DMS114 treated with DMSO at 0.1 percent for 48 hours (cell line): ENCODE measurements at regions not wholly inside any gene's neighbourhood (a gene's known extent, or its start where the extent isn't known, plus 50 kb on each side); places are given as distances from the start of the nearest gene placed in this dataset.

Experiments
- DNase-seq: peaks from one replicate; lab custom pipeline; 2025; ENCODE audit not compliant: unreplicated experiment; lab: John Stamatoyannopoulos, UW

DNA sequence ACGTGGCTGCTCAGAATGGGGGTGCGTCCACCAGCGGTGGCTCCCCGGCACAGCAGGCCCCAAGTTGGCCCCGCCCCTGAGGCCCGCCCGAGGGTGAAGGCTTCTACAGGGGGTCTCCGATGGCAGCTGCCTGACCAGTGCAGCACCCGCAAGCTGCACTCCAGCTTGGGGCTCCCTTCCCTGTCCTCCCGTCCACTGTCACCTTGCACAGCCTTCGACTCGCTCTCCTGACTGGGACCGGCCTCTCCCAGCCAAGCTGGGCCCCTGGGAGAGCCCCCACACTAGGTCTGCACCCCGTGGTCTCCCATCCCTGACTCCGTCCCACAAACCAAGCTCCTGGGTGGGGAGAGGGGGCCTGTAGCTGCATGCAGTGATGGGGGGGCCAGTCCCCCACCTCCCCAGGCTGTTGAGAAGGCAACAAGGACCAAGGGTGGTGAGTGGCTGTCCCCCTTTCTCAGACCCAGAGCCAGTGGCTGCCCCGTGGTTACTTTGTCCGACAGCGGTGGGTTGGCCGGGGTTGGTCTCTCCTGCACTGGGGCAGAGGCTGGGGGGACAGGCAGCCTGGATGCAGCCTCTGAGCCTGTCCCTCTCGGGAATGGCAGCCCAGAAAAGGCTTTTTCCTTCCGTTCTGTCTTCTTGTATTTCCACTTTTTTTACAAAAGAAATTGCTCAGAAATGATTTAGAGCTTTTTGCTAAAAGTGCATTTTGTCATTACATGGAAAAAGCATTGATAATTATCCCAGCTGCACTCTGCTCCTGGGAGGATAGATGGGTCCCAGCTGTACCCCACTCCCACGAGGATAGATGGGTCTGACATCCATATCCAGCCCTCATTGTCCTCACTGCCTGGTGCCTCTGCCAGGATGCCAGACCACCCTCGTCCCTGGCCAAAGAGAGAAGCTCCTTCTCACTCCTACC lies 217.0 kb downstream of the KIF26A start:
- no peak for DNase-seq

DNA sequence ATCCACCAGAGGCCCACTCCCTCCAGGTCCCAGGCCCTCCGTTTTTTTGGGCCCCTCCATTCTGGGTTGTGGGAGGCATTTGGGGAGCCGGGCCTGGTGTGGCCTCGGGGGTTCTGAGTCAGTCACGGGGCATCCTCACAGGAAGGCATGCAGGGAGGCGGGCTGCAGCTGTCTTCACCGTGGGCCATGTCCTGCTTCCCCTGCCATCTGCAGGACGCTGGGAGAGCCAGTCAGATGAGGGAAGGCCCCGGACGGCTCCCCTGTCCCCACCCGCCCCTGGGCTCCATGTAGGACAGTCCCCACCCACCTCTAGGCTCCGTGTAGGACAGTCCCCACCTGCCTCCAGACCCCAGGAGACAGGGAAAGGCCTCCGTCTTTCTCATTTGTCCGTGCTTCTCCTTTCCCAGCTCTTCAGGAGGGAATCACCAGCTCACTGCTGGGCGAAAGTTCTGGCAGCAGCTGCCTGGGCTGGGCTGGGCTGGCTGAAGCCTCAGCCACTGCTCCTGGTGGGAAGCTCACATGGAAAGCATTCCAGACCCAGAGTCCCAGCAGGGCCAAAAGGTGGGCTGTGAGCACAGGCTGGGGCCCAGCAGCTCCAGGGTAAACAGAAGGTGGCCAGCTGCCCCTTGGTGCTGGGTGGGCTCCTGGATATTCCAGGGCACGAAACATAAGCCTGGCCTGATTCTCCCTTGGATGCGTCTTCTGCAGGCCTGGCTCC lies 217.8 kb downstream of the KIF26A start:
- DNase-seq: no peak

- DNase-seq: no peak
Measured at GRCh38 chr14:104356738-104357688, 218.6 kb downstream of the KIF26A start.

DNA sequence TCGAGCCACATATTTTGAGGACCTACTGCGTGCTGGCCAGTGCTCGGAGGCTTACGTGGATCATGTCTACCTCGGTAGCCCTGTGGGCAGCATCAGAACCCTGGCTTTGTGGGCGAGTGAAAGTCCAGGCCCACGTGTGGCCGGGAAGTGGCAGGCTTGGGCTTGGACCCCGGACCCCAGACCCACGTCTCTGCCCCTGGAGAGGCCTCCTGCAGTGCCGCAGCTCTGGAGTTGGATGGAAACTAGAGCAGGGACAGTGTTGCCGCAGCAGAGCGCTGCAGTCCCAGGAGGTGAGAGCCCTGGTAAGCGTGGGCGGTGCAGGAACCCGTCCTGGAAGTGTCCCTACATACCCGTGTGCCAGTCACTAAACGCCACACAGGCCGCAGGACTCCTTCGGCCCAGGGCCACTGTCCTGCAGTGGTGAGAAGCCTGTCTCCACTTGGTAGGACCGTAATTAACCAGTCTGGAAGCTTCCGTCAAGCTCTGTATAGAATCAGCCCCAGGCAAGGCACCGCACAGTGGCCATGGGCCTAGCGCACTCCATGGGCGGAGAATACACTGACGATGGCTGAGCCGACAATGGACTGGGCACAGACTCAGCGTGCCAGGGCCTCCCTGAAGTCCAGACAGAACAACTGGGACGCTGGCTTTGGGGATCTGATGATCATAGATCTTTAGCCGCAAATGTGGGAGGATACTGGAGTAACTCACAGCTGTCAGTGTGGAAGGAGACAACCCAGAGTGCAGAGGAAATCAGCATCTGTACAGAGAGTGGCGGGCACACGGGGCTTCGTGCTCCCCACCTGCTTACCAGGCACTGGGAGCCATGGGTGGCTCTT lies 219.5 kb downstream of the KIF26A start:
- DNase-seq: no peak

- DNase-seq: no peak
Measured at GRCh38 chr14:104358528-104359300, 220.3 kb downstream of the KIF26A start.

DNA sequence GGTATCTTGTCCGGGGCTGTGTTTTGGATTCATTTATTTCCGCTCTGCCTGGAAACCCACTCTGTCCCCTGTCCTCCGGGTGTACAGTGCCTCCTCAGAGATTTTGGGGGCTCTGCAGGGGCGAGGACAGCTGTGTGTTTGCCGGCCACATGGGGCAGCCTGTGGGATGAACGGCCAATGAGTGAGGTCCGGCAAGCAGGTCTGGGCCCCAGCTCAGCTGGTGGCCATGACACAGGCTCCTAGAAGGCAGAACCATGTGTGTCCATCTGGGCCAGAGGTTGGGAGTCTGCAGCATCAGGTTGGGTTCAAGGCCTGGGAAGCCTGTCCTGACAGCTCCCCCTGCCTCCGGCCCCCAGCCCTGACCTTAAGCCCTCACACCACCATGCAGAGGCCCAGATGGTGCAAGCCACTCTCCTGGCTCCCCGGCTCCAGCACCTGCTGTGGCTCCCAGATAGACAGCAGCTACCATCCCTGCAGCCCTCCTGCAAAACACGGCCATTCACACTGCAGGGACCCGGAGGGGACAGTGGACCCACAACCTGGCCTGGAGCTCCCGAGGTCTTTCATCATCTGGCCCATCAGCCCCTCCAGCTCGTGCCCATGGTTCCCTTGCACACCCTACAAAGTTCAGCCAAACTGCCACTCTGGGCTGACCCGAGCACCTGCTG lies 220.1 kb upstream of the C14orf180 start:
- DNase-seq: no peak

- no peak for DNase-seq
Measured at GRCh38 chr14:104359969-104360442, 219.6 kb upstream of the C14orf180 start.

- no peak for DNase-seq
Measured at GRCh38 chr14:104360501-104360900, 219.1 kb upstream of the C14orf180 start.

- no peak for DNase-seq
Measured at GRCh38 chr14:104361101-104361591, 218.4 kb upstream of the C14orf180 start.

DNA sequence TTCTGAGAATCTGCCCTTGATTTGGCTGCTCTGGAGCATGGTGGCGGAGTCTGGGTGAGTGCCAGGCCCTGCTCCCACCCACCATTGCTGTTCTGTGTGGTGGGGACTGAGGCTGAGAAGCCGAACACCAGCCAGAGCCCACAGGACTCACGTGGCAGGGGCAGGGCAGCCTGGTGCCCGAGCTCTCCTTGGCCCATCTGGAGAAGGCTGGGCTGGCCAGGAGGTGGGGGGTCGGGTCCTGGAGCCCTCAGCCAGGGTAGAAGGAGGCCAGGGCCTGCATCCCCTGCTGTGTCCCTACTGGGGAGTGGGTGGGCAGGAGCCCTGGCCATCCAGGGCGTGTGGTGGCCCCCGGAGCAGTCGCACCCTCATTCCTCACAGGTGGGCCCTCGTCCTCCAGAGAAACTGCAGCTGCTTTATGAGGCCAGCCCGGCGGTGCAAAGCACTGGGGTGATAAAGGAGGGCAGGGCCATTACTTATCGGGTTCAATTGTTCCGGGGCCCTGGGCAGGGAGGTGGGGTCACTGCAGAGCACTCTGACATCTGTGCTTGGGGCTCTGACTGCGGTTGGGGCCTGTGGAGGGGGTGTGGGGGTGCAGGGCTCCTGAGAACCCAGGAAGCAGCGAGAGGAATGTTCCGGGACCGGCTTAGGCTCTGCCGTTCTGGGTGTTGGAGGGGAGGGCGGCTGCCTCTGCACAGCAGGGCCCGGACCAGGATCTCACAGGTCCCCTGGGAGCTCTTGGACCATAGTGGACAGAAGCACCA lies 217.5 kb upstream of the C14orf180 start:
- DNase-seq: no peak

DNA sequence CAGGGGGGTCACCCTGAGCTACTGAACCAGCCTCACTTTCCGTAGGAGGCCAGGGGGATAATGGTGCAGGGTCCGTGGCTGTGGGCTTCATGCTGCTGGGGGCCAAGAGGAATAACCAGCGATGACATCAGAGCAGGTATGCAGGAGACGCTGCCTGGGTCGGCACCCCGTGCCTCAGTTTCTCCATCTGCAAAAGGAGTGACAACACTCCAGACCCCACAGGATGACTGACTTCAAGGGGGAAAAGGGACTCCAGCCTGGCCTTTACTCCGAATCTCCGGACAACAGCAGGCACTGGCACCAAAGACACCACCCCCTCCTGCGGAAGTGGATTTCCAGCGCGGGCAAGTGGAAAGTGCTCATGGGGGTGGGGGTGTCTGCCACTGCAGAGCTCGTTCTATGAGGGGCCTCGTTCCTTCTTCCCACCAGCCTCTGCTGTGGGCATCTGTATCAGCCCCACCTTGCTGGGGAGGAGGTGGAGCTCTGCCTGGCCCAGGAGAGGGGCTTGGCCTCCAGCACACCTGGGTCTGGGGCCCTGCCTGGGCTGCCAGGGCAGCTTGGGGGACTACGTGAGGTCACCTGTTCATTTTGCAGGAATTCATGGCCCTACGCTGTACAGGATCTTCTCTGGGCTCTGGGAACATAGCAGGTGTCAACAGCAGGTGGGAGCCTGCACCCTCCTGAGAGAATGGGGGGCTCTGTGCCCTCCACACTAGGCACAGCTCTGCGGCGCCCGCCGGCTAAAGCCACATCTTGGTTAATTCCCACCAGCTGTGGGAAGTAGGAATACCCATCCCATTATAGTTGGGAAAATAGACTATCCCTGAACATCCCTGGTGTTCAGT lies 216.6 kb upstream of the C14orf180 start:
- DNase-seq: no peak

GRCh38 chr14:104363891-104364760 lies 215.4 kb upstream of the C14orf180 start:
- DNase-seq: no peak

DNA sequence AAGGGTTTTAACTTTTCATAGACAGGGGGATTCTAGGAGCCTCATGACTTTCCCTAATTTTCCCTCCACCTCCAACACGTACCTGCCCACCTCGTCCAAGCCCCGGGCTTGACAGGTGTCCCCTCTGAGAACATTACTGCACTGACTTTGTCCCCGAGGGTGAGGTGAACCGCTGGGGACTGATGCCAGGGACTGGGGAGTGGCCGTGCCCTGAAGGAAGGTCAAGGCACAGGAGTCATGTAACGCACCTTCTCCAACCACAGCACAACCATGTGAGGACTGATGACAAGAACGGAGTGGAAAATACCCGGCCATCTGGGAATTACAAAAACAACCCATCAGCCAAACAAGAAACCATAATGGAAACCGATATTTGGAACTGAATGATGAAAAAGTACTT lies 214.7 kb upstream of the C14orf180 start:
- peak; percentile 17 for DNase-seq

- DNase-seq: no peak
Measured at GRCh38 chr14:104366931-104367865, 212.4 kb upstream of the C14orf180 start.
